Hepatocyte (in vitro differentiated cells): ENCODE measurements at regions not wholly inside any gene's neighbourhood (a gene's known extent, or its start where the extent isn't known, plus 50 kb on each side); places are given as distances from the start of the nearest gene placed in this dataset.

Experiments
- CTCF ChIP-seq: fragments of 200-600 bp; sonication (generic); IDR thresholded peaks from 2 replicates; pipeline ENCODE4 v1.5.1; 2016; ENCODE audit warnings: antibody characterized with exemption, mild to moderate bottlenecking; ENCODE audit not compliant: poor library complexity
- EZH2 ChIP-seq: fragments of 200-600 bp; sonication (generic); IDR thresholded peaks from 2 replicates; pipeline ENCODE4 v1.6.1; 2016; ENCODE audit warnings: antibody characterized with exemption, mild to moderate bottlenecking, borderline replicate concordance
- EZH2phosphoT487 ChIP-seq: fragments of 200-600 bp; sonication (generic); IDR thresholded peaks from one replicate; pipeline ENCODE4 v1.6.1; 2018; ENCODE audit warnings: antibody characterized with exemption, mild to moderate bottlenecking, low read depth, moderate library complexity; ENCODE audit not compliant: unreplicated experiment, severe bottlenecking

GRCh38 chr16:35146723-35147458, 1687.5 kb downstream of the TP53TG3F start:
- TF ChIP-seq CTCF (no peak), EZH2phosphoT487 (no peak), EZH2 (no peak)
